K562 (cell line): ENCODE measurements at regions not wholly inside any gene's neighbourhood (a gene's known extent, or its start where the extent isn't known, plus 50 kb on each side); places are given as distances from the start of the nearest gene placed in this dataset.

Experiments used
- ATAC-seq: fragments of 200-7000 bp; cut with Tn5 transposase; 3 replicates; pipeline ENCODE4 v1.9.1; 2020; ENCODE audit warnings: moderate library complexity
- BruUV-seq: library from RNA; stranded (reverse); fragments of 400-500 nt; replicated peaks from 2 replicates; lab custom pipeline; 2021; lab: Mats Ljungman, UMichigan
- CTCF ChIA-PET: fragments of 300-600 bp; formaldehyde crosslinking; extraction: SDS; loops from one replicate; lab custom pipeline; 2021; ENCODE audit warnings: low intra/inter-chr PET ratio; lab: Yijun Ruan, JAX
- POLR2A ChIA-PET: fragments of 300-600, 350-650 bp; sonication (Branson Sonifier 250); formaldehyde crosslinking; extraction: SDS; loops from one replicate; lab custom pipeline; 2021; ENCODE audit warnings: antibody characterized with exemption, inconsistent platforms; lab: Yijun Ruan, JAX
- DNase-seq, 4 experiments: peaks; one replicate each; pipeline versions ENCODE4 v3.0.0 to v3.0.0-alpha.2; 2011 to 2018; ENCODE audit warnings: low spot score in 3 of 4, mixed read lengths in 3 of 4; ENCODE audit errors: extremely low read depth in 1 of 4
- FAIRE-seq: peaks from 2 replicates; lab custom pipeline; 2011; peaks lifted over from hg19 to GRCh38; lab: Jason Lieb, UNC
- H2AFZ ChIP-seq: 2 replicates; pipeline ENCODE4 v1.6.0; 2011; ENCODE audit warnings: low read depth, low read length, control low read depth, inconsistent platforms
- H3K27ac ChIP-seq: fragments of 200-600 bp; 3 replicates; pipeline ENCODE4 v1.8.0; 2011; ENCODE audit warnings: low read depth, mild to moderate bottlenecking, control low read depth, inconsistent platforms, low read length, moderate library complexity, mixed read lengths; ENCODE audit errors: extremely low read depth
- H3K27me3 ChIP-seq, 2 experiments: fragments of 300-600 bp in 1 of 2; 2 replicates in 1 of 2; 3 replicates in 1 of 2; pipeline versions ENCODE4 v1.6.0 to v1.8.0; 2011; ENCODE audit warnings: inconsistent platforms in 2 of 2, low read length in 2 of 2, mild to moderate bottlenecking in 1 of 2, mixed read lengths in 1 of 2, moderate library complexity in 1 of 2; ENCODE audit not compliant: control insufficient read depth in 2 of 2, insufficient read depth in 2 of 2
- H3K36me3 ChIP-seq: fragments of 300-600 bp; 3 replicates; pipeline ENCODE4 v1.8.0; 2011; ENCODE audit warnings: mild to moderate bottlenecking, low read length, inconsistent platforms; ENCODE audit not compliant: control insufficient read depth, insufficient read depth
- H3K4me1 ChIP-seq, 2 experiments: fragments of 200-600 bp in 1 of 2; replicated peaks in 1 of 2; 2 replicates in 1 of 2; 3 replicates in 1 of 2; pipeline versions ENCODE4 v1.5.1 to v1.8.0; 2011; ENCODE audit warnings: inconsistent platforms in 2 of 2, low read length in 2 of 2, mild to moderate bottlenecking in 1 of 2, mixed read lengths in 1 of 2, moderate library complexity in 1 of 2; ENCODE audit not compliant: control insufficient read depth in 2 of 2, insufficient read depth in 2 of 2
- H3K4me2 ChIP-seq: 2 replicates; pipeline ENCODE4 v1.6.1; 2011; ENCODE audit warnings: low read length, control low read depth, inconsistent platforms, mixed read lengths; ENCODE audit not compliant: insufficient read depth
- H3K4me3 ChIP-seq: fragments of 200-600 bp; sonication (generic), shearing (Covaris generic); 2 replicates; pipeline ENCODE4 v1.5.1; 2016; ENCODE audit warnings: control low read depth, inconsistent platforms
- H3K79me2 ChIP-seq: fragments of 200-600 bp; 3 replicates; pipeline ENCODE4 v1.8.0; 2011; ENCODE audit warnings: low read length, inconsistent platforms; ENCODE audit not compliant: control insufficient read depth, insufficient read depth
- H3K9ac ChIP-seq, 2 experiments: 2 replicates each; pipeline versions ENCODE4 v1.6.0 to v1.6.1; 2011; ENCODE audit warnings: low read depth in 2 of 2, low read length in 2 of 2, control low read depth in 1 of 2, inconsistent platforms in 1 of 2, mild to moderate bottlenecking in 1 of 2, mixed read lengths in 1 of 2; ENCODE audit not compliant: insufficient read depth in 1 of 2
- H3K9me1 ChIP-seq: one replicate; pipeline ENCODE4 v1.6.0; 2011; ENCODE audit warnings: inconsistent platforms, mild to moderate bottlenecking, low read length, moderate library complexity; ENCODE audit not compliant: control insufficient read depth, insufficient read depth
- H3K9me3 ChIP-seq: replicated peaks from 2 replicates; pipeline ENCODE4 v1.5.1; 2011; ENCODE audit warnings: low read depth, low read length, inconsistent platforms; ENCODE audit not compliant: control insufficient read depth, insufficient read depth
- H4K20me1 ChIP-seq: replicated peaks from 2 replicates; pipeline ENCODE4 v1.6.1; 2011; ENCODE audit warnings: low read length, inconsistent platforms, mixed read lengths; ENCODE audit not compliant: control insufficient read depth, insufficient read depth
- EGR1 ChIP-seq: fragments of 450-650 bp; conservative IDR thresholded peaks from 2 replicates; pipeline ENCODE4 v1.6.1; 2017; ENCODE audit warnings: mild to moderate bottlenecking
- HDAC3 ChIP-seq: fragments of 450-650 bp; IDR thresholded peaks from 2 replicates; pipeline ENCODE4 v1.6.1; 2018; ENCODE audit warnings: borderline replicate concordance, mild to moderate bottlenecking, moderate library complexity; ENCODE audit not compliant: partially characterized antibody
- HMG20A ChIP-seq: fragments of 450-650 bp; formaldehyde crosslinking; conservative IDR thresholded peaks from 2 replicates; pipeline ENCODE4 v1.4.0; 2020; ENCODE audit warnings: mild to moderate bottlenecking, mixed read lengths
- HMGN3 ChIP-seq: IDR thresholded peaks from 2 replicates; pipeline ENCODE4 v1.6.1; 2011; ENCODE audit warnings: borderline replicate concordance, low read depth, mild to moderate bottlenecking, mixed read lengths, low read length; ENCODE audit not compliant: insufficient read length; ENCODE audit errors: extremely low read depth
- KDM1A ChIP-seq, 2 experiments: fragments of 450-650 bp; IDR thresholded peaks; 2 replicates each; pipeline ENCODE4 v1.6.1; 2016; ENCODE audit warnings: mild to moderate bottlenecking in 2 of 2
- NFXL1 ChIP-seq: fragments of 450-650 bp; formaldehyde crosslinking; IDR thresholded peaks from 2 replicates; pipeline ENCODE4 v1.4.0; 2021; ENCODE audit warnings: mild to moderate bottlenecking
- SMARCC2 ChIP-seq: fragments of 450-650 bp; IDR thresholded peaks from 2 replicates; pipeline ENCODE4 v1.6.1; 2017; ENCODE audit warnings: antibody characterized with exemption, moderate library complexity, mild to moderate bottlenecking, low read depth
- ZBTB43 ChIP-seq: sonication (generic); formaldehyde crosslinking; IDR thresholded peaks from 2 replicates; pipeline ENCODE4 v1.8.0; 2023; ENCODE audit warnings: mild to moderate bottlenecking, missing genetic modification reagents
- WGBS: fragments of 100-300 bp; shearing (Covaris generic); methylation state at CpG from one replicate; pipeline ENCODE4 v1.1.6; 2016; ENCODE audit warnings: low coverage, mixed read lengths; ENCODE audit not compliant: insufficient coverage; ENCODE audit errors: missing lambda C conversion rate; 5-methylcytosine and 5-hydroxymethylcytosine counted together
- in situ Hi-C: fragments of 300-500 bp; cut with MboI; formaldehyde crosslinking; loops from 4 replicates; pipeline ENCODE4 v1.15.0; 2018; ENCODE audit warnings: inconsistent platforms, mixed read lengths
- intact Hi-C: fragments of 100-400 bp; cut with micrococcal nuclease; formaldehyde crosslinking; loops from 2 replicates; pipeline ENCODE4 v1.14.2; 2022

DNA sequence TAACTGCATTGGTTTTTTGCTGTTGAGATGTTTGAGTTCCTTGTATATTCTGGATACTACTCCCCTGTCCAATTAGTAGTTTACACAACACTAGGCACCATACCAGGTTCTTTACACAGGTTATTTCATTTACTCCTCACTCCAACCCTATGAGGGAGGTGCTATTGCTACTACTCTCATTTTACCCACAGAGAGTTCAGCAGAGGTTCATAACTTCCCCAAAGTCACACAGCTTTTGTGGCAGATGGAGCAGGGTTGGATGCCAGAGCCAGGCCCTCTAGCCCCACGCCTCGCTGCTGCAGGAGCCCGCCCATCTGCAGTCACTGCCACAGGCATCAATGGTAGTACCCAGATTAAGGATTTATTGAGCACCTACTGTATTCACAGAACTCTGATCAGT is 61.7 kb upstream of the MAP3K4 start:
- Histone ChIP-seq H3K36me3 (no peaks in the 10 kb centered on the region), H3K4me1 (peaks cover 6 to 16% of the 10 kb centered on the region in 2 experiments; a peak in 4 of 5 replicates)
- TF ChIP-seq HMG20A (CRISPR knock-in tag) (no peak), KDM1A (IDR thresholded peaks at IDR 0.05) (no peak), NFXL1 (CRISPR knock-in tag) (no peak), SMARCC2 (no peak), HDAC3 (no peak), HMGN3 (no peak), ZBTB43 (CRISPR knock-in tag) (no peak), EGR1 (no peak)
- TF ChIP-seq, all 486 proteins: peak for 0
- H3K4me3 ChIP-seq, result no peak overlapping the region
- no peaks in the 10 kb centered on the region for H3K9me3 ChIP-seq
- CTCF ChIA-PET, result no interaction called here
- no peak overlapping the region for H2AFZ ChIP-seq
- intact Hi-C loops, result loop anchor here (2.0 to 5.0 kb wide), 2 partner anchors 62 to 443 kb away; partner anchors contain the start of gene MAP3K4
- BruUV-seq, result no TSS peak
- no peak overlapping the region for H3K9ac ChIP-seq
- no peaks in the 10 kb centered on the region for H3K79me2 ChIP-seq
- H3K27ac ChIP-seq, result no peak overlapping the region
- 37% methylated on average over 3 of the region's 3 CpGs for WGBS
- ATAC-seq (no peak), DNase-seq (no peak), FAIRE-seq (no peak)
- H4K20me1 ChIP-seq, result no peaks in the 10 kb centered on the region
- POLR2A ChIA-PET, result interaction anchor here (1.0 to 1.3 kb wide), 2 partner anchors 13 to 21 kb away, joined by 3 to 4 read pairs; no protein-coding TSS in a partner anchor
- H3K4me2 ChIP-seq, result no peak overlapping the region
- in situ Hi-C loops, result loop anchor here (5.0 kb wide), 1 partner anchor 447 kb away; no protein-coding TSS in a partner anchor
- no peaks in the 10 kb centered on the region for H3K9me1 ChIP-seq
- no peaks in the 10 kb centered on the region; a peak in 1 of 5 replicates for H3K27me3 ChIP-seq
